OCI-LY1 (cell line): ENCODE measurements at regions not wholly inside any gene's neighbourhood (a gene's known extent, or its start where the extent isn't known, plus 50 kb on each side); places are given as distances from the start of the nearest gene placed in this dataset.

Source experiments
- CTCF ChIP-seq: fragments of 200-600 bp; sonication (generic), shearing (Covaris generic); IDR thresholded peaks from 2 replicates; pipeline ENCODE4 v1.5.1; 2017; ENCODE audit warnings: mild to moderate bottlenecking, antibody characterized with exemption, low read length, moderate library complexity, mixed read lengths
- EZH2 ChIP-seq: fragments of 200-600 bp; sonication (generic), shearing (Covaris generic); IDR thresholded peaks from 2 replicates; pipeline ENCODE4 v1.8.0; 2017; ENCODE audit warnings: borderline replicate concordance, mixed run types, mild to moderate bottlenecking, antibody characterized with exemption, low read length, moderate library complexity, mixed read lengths

- TF ChIP-seq CTCF (no peak), EZH2 (no peak)
Measured at GRCh38 chr5:44645502-44645901, 163.2 kb upstream of the MRPS30 start.
